HL-60 (cell line): ENCODE measurements at regions not wholly inside any gene's neighbourhood (a gene's known extent, or its start where the extent isn't known, plus 50 kb on each side); places are given as distances from the start of the nearest gene placed in this dataset.

Source experiments
- DNase-seq, 2 experiments: peaks; one replicate each; pipeline ENCODE4 v3.0.0-alpha.2; 2010 to 2020; ENCODE audit warnings: low read depth in 1 of 2, low spot score in 1 of 2
- H3K27ac ChIP-seq: fragments of 250-450 bp; sonication (Bioruptor Pico); replicated peaks from 2 replicates; pipeline ENCODE4 v1.5.1; 2020; ENCODE audit warnings: mild to moderate bottlenecking, moderate library complexity
- H3K27me3 ChIP-seq: fragments of 250-450 bp; sonication (Bioruptor Pico); 2 replicates; pipeline ENCODE4 v1.5.1; 2021; ENCODE audit warnings: mild to moderate bottlenecking, moderate library complexity; ENCODE audit not compliant: insufficient read depth, poor library complexity, severe bottlenecking
- H3K4me3 ChIP-seq: replicated peaks from 2 replicates; pipeline ENCODE4 v1.5.1; 2011; ENCODE audit warnings: mild to moderate bottlenecking, control low read depth, low read length; ENCODE audit not compliant: insufficient read depth
- GABPA ChIP-seq: IDR thresholded peaks from 2 replicates; pipeline ENCODE4 v1.6.1; 2012; ENCODE audit warnings: low read depth
- POLR2AphosphoS5 ChIP-seq: IDR thresholded peaks from 2 replicates; pipeline ENCODE4 v1.6.1; 2012; ENCODE audit warnings: low read depth
- SPI1 ChIP-seq: IDR thresholded peaks from 2 replicates; pipeline ENCODE4 v1.6.1; 2012; ENCODE audit warnings: low read depth, mild to moderate bottlenecking, borderline replicate concordance
- TF ChIP-seq, protein P1 (sequence below): IDR thresholded peaks from one replicate; pipeline ENCODE4 v1.5.1; 2011; ENCODE audit warnings: low read length, control low read depth, inconsistent platforms; ENCODE audit not compliant: insufficient read depth
- TF ChIP-seq, protein P2 (sequence below): IDR thresholded peaks from 2 replicates; pipeline ENCODE4 v1.6.1; 2012; ENCODE audit warnings: low read depth; ENCODE audit not compliant: insufficient replicate concordance

DNA sequence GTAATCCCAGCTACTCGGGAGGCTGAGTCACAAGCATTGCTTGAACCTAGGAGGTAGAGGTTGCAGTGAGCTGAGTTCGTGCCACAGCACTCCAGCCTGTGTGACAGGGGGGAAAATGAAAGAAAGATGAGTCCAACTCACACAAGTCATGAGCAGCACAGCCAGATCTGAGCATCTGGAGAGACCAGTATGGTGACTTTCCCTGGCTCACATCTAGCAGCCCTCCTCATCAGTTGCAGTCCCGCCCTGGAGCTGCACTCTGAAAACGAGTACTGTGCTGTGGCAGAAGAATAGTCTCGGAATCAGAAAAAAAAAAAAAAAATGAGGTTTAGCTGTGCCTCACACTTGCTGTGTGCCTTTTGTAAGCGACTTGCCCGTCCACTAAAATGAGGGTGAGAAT lies 74.4 kb upstream of the TRIB2 start:
- Histone ChIP-seq H3K27ac (no peak overlapping the region), H3K4me3 (no peak overlapping the region), H3K27me3 (no peaks in the 10 kb centered on the region)
- DNase-seq: no peak
- TF ChIP-seq, protein P1, sequence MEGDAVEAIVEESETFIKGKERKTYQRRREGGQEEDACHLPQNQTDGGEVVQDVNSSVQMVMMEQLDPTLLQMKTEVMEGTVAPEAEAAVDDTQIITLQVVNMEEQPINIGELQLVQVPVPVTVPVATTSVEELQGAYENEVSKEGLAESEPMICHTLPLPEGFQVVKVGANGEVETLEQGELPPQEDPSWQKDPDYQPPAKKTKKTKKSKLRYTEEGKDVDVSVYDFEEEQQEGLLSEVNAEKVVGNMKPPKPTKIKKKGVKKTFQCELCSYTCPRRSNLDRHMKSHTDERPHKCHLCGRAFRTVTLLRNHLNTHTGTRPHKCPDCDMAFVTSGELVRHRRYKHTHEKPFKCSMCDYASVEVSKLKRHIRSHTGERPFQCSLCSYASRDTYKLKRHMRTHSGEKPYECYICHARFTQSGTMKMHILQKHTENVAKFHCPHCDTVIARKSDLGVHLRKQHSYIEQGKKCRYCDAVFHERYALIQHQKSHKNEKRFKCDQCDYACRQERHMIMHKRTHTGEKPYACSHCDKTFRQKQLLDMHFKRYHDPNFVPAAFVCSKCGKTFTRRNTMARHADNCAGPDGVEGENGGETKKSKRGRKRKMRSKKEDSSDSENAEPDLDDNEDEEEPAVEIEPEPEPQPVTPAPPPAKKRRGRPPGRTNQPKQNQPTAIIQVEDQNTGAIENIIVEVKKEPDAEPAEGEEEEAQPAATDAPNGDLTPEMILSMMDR: no peak
- no peak for TF ChIP-seq GABPA
- TF ChIP-seq POLR2AphosphoS5: no peak
- TF ChIP-seq, protein P2, sequence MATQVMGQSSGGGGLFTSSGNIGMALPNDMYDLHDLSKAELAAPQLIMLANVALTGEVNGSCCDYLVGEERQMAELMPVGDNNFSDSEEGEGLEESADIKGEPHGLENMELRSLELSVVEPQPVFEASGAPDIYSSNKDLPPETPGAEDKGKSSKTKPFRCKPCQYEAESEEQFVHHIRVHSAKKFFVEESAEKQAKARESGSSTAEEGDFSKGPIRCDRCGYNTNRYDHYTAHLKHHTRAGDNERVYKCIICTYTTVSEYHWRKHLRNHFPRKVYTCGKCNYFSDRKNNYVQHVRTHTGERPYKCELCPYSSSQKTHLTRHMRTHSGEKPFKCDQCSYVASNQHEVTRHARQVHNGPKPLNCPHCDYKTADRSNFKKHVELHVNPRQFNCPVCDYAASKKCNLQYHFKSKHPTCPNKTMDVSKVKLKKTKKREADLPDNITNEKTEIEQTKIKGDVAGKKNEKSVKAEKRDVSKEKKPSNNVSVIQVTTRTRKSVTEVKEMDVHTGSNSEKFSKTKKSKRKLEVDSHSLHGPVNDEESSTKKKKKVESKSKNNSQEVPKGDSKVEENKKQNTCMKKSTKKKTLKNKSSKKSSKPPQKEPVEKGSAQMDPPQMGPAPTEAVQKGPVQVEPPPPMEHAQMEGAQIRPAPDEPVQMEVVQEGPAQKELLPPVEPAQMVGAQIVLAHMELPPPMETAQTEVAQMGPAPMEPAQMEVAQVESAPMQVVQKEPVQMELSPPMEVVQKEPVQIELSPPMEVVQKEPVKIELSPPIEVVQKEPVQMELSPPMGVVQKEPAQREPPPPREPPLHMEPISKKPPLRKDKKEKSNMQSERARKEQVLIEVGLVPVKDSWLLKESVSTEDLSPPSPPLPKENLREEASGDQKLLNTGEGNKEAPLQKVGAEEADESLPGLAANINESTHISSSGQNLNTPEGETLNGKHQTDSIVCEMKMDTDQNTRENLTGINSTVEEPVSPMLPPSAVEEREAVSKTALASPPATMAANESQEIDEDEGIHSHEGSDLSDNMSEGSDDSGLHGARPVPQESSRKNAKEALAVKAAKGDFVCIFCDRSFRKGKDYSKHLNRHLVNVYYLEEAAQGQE: no peak

DNA sequence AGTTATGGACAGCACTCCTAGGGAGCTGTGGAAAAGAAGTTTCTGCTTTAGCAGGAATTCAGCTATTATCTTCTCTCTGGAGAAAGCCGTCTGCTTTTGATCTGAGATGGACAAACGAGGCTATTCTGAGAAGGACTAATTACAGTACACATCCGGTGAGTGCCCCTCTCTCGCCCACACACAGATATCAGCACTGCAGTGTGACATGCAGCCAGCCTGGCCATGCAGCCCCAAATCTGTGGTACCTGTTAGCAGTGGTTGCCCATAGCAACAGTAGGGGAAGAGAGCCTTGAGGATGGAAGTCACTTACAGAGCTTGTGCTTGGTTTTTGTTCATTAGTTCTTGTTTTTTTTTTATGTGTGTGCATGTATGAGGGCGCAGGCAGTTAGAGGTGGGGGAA lies 73.9 kb upstream of the TRIB2 start:
- TF ChIP-seq, protein P2: no peak
- no peak for TF ChIP-seq GABPA
- TF ChIP-seq SPI1: no peak
- TF ChIP-seq POLR2AphosphoS5: no peak
- TF ChIP-seq, protein P1: no peak
- Histone ChIP-seq H3K27ac (no peak overlapping the region), H3K4me3 (no peak overlapping the region), H3K27me3 (no peaks in the 10 kb centered on the region)
- no peak for DNase-seq

DNA sequence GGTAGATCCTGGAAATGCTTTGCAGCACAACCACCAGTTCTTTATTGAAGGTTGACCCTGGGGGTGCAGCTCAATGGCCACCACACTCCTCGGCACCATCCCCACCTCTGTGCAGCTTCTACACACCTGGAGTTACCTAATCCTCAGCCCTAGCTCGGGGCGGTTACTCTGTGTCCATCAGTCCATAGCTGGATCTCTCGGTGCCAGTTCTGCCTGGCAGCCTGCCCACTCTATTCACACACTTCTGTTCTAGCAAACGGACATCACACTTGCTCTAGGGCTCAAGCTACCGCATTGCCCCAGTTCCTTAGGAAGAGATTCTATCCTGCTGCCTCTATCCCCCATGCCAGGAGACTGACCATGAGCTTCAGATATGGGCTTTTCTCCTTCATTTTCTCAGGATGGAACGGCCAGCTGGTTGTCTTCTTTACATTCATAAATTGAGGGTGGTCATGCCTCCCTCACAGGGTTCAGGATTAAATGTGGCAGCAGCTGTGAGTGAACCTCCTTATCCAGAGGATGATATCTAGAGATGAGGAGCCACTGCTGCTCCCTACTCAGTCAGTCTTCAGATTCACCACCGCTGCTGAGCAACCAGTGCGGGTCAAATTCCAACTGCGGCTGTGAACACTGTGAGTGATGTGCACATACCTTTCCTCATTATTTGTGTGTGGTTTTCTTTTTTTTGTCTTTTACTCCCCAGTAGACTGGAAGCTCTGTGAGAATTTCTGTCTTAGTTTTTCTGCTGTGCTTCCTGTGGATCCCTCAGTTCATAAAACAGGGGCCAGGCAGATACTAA lies 66.9 kb upstream of the TRIB2 start:
- no peaks in the 10 kb centered on the region for H3K27me3 ChIP-seq

More for the DNA sequence above, 66.9 kb upstream of the TRIB2 start:
- no peak overlapping the region for H3K4me3 ChIP-seq
- no peak for DNase-seq
- TF ChIP-seq GABPA: no peak
- TF ChIP-seq, protein P1: no peak
- no peak overlapping the region for H3K27ac ChIP-seq
